ENCODE measurements at regions not wholly inside any gene's neighbourhood (a gene's known extent, or its start where the extent isn't known, plus 50 kb on each side); places are given as distances from the start of the nearest gene placed in this dataset.
"Not testable (repeated sequence)": the region's sequence is repeated elsewhere in the genome, so short reads cannot be mapped to it uniquely, and the experiment has no call there.

DNA sequence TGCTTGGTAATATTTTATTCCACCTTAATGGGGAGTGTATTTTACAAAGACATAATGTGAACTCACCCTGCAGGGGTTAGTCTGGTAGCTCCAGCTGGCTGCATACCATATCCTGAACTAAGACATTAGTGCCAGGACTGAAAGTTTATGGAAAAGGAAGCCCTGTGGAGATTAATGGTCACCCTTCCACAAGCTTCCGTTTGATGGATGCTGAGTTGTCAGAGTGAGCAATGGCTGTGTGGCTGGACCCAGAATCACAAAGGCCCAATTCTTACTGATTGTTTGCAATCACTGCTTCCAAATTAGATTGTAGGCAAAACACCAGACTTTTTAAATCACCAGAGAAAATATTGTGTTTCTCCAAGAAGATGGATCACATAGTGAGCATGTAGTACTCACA lies 90.1 kb upstream of the TRPC7 start:
- H3K36me3 ChIP-seq (ENCODE audit: control insufficient read depth, insufficient read depth, low read length): no peaks in the 10 kb centered on the region
- H4K20me1 ChIP-seq (ENCODE audit: control insufficient read depth, extremely low read depth, insufficient read depth, low read length): no peaks in the 10 kb centered on the region
- H3K79me2 ChIP-seq (ENCODE audit: control insufficient read depth, insufficient read depth, low read length): no peaks in the 10 kb centered on the region
- no peak overlapping the region for H3K4me3 ChIP-seq (replicated peaks in 1 of 4; ENCODE audit: control extremely low read depth in 1 of 4, insufficient read depth in 1 of 4, low read depth in 3 of 4, low read length in 4 of 4)
- no peak for DNase-seq (ENCODE audit: low read depth in 2 of 2)
- no peaks in the 10 kb centered on the region for H3K27me3 ChIP-seq (ENCODE audit: control insufficient read depth, insufficient read depth, low read length)
- no peaks in the 10 kb centered on the region for H3K4me1 ChIP-seq (ENCODE audit: control insufficient read depth, extremely low read depth, insufficient read depth, low read length)
- no peak overlapping the region for H3K4me2 ChIP-seq (ENCODE audit: extremely low read depth, insufficient read depth, low read length)
- H3K27ac ChIP-seq (ENCODE audit: insufficient read depth, low read length): no peak overlapping the region
- H3K9me3 ChIP-seq (ENCODE audit: control insufficient read depth, insufficient read depth, low read depth, low read length): no peaks in the 10 kb centered on the region
- H2AFZ ChIP-seq (ENCODE audit: low read length): no peak overlapping the region
- TF ChIP-seq, protein P1, sequence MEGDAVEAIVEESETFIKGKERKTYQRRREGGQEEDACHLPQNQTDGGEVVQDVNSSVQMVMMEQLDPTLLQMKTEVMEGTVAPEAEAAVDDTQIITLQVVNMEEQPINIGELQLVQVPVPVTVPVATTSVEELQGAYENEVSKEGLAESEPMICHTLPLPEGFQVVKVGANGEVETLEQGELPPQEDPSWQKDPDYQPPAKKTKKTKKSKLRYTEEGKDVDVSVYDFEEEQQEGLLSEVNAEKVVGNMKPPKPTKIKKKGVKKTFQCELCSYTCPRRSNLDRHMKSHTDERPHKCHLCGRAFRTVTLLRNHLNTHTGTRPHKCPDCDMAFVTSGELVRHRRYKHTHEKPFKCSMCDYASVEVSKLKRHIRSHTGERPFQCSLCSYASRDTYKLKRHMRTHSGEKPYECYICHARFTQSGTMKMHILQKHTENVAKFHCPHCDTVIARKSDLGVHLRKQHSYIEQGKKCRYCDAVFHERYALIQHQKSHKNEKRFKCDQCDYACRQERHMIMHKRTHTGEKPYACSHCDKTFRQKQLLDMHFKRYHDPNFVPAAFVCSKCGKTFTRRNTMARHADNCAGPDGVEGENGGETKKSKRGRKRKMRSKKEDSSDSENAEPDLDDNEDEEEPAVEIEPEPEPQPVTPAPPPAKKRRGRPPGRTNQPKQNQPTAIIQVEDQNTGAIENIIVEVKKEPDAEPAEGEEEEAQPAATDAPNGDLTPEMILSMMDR (conservative IDR thresholded peaks at IDR 0.05 in 1 of 2, IDR thresholded peaks at IDR 0.05 in 1 of 2; ENCODE audit: low read depth in 1 of 2, low read length in 2 of 2): no peak
- TF ChIP-seq EZH2 (IDR thresholded peaks at IDR 0.05; ENCODE audit: low read length, missing control alignments): no peak
- H3K9ac ChIP-seq (ENCODE audit: insufficient read depth, low read length): no peak overlapping the region

DNA sequence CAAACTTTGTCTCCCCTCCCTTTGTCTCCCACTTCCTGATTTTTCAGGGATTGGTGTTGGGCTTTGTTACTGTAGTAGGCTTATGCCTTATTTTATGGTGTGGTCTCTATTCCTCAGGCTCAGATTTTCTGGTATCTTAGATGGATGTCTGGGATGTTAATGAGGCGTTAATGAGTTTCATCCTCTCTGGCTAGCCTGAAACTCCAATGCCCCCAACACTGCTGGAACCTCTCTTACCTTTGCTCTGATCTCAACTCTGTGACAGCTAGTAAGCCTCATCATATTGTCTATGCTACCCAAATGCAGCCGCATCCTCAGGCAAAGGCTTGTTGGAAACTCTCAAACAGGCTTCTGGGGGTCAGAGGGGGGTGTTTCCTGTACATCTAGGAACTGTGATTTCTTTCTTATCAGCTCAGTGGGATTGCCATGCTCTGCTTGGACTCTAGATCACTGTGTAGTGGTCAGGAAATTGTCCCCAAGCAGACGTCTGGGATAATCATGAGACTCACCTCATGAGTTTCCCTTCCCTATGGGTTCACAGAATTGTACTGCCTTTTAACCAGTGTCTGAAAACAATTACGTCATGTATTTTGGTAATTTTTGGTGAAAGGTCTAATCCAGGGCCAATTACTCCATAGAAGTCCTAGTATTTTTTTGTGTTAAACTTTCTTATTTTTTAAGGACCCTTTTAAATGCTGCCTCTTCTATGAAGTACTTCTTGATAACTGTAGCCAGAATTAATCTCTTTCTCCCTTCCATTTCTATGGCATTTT lies 88.8 kb upstream of the TRPC7 start:
- Histone ChIP-seq H3K79me2 (ENCODE audit: control insufficient read depth, insufficient read depth, low read length) (no peaks in the 10 kb centered on the region), H3K9me3 (ENCODE audit: control insufficient read depth, insufficient read depth, low read depth, low read length) (no peaks in the 10 kb centered on the region), H3K27me3 (ENCODE audit: control insufficient read depth, insufficient read depth, low read length) (no peaks in the 10 kb centered on the region), H3K9ac (ENCODE audit: insufficient read depth, low read length) (no peak overlapping the region), H3K27ac (ENCODE audit: insufficient read depth, low read length) (no peak overlapping the region), H3K36me3 (ENCODE audit: control insufficient read depth, insufficient read depth, low read length) (no peaks in the 10 kb centered on the region), H4K20me1 (ENCODE audit: control insufficient read depth, extremely low read depth, insufficient read depth, low read length) (no peaks in the 10 kb centered on the region), H3K4me3 (replicated peaks in 1 of 4; ENCODE audit: control extremely low read depth in 1 of 4, insufficient read depth in 1 of 4, low read depth in 3 of 4, low read length in 4 of 4) (no peak overlapping the region), H2AFZ (ENCODE audit: low read length) (no peak overlapping the region), H3K4me2 (ENCODE audit: extremely low read depth, insufficient read depth, low read length) (no peak overlapping the region), H3K4me1 (ENCODE audit: control insufficient read depth, extremely low read depth, insufficient read depth, low read length) (no peaks in the 10 kb centered on the region)
- TF ChIP-seq EZH2 (IDR thresholded peaks at IDR 0.05; ENCODE audit: low read length, missing control alignments): no peak
- TF ChIP-seq, protein P1 (conservative IDR thresholded peaks at IDR 0.05 in 1 of 2, IDR thresholded peaks at IDR 0.05 in 1 of 2; ENCODE audit: low read depth in 1 of 2, low read length in 2 of 2): no peak
- no peak for DNase-seq (ENCODE audit: low read depth in 2 of 2)

DNA sequence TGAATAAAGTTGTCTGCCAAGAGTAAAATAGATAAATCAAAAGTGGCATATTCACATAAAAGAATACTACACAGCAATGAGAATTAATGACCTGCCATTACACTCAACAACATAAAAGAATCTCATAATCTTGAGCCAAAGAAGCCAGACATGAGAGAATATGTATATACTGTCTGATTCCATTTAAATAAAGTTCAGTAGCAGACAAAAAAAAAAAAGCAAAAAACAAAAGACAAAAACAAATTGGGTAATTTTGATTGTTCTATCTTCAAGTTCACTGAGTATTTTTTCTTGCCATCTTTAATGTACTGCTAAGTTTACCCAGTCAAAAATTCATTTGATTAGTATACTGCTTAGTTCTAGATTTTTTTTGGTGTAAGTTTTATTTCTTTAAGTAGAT lies 87.9 kb upstream of the TRPC7 start:
- no peak overlapping the region for H3K27ac ChIP-seq (ENCODE audit: insufficient read depth, low read length)

DNA sequence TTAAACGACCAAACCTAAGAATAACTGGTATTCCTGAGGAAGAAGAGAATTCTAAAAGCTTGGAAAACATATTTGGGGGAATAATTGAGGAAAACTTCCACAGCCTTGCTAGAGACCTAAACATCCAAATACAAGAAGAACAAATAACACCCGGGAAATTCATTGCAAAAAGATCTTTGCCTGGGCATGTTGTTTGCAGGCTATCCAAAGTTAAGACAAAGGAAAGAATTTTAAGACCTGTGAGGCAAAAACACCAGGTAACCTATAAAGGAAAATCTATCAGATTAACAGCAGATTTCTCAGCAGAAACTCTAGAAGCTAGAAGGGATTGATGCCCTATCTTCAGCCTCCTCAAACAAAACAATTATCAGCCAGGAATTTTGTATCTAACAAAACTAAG lies 82.2 kb upstream of the TRPC7 start:
- H3K9me3 ChIP-seq (ENCODE audit: control insufficient read depth, insufficient read depth, low read depth, low read length); H2AFZ ChIP-seq (ENCODE audit: low read length); H3K4me2 ChIP-seq (ENCODE audit: extremely low read depth, insufficient read depth, low read length); H4K20me1 ChIP-seq (ENCODE audit: control insufficient read depth, extremely low read depth, insufficient read depth, low read length); H3K27me3 ChIP-seq (ENCODE audit: control insufficient read depth, insufficient read depth, low read length); H3K27ac ChIP-seq (ENCODE audit: insufficient read depth, low read length); H3K9ac ChIP-seq (ENCODE audit: insufficient read depth, low read length); DNase-seq (ENCODE audit: low read depth in 2 of 2); H3K36me3 ChIP-seq (ENCODE audit: control insufficient read depth, insufficient read depth, low read length); H3K79me2 ChIP-seq (ENCODE audit: control insufficient read depth, insufficient read depth, low read length); H3K4me3 ChIP-seq (replicated peaks in 1 of 4; ENCODE audit: control extremely low read depth in 1 of 4, insufficient read depth in 1 of 4, low read depth in 3 of 4, low read length in 4 of 4); H3K4me1 ChIP-seq (ENCODE audit: control insufficient read depth, extremely low read depth, insufficient read depth, low read length): not testable (repeated sequence)

More for the DNA sequence above, 87.9 kb upstream of the TRPC7 start:
- TF ChIP-seq EZH2 (IDR thresholded peaks at IDR 0.05; ENCODE audit: low read length, missing control alignments): no peak
- TF ChIP-seq, protein P1 (conservative IDR thresholded peaks at IDR 0.05 in 1 of 2, IDR thresholded peaks at IDR 0.05 in 1 of 2; ENCODE audit: low read depth in 1 of 2, low read length in 2 of 2): no peak
- no peak for DNase-seq (ENCODE audit: low read depth in 2 of 2)
- Histone ChIP-seq H3K4me1 (ENCODE audit: control insufficient read depth, extremely low read depth, insufficient read depth, low read length) (no peaks in the 10 kb centered on the region), H3K9ac (ENCODE audit: insufficient read depth, low read length) (no peak overlapping the region), H3K36me3 (ENCODE audit: control insufficient read depth, insufficient read depth, low read length) (no peaks in the 10 kb centered on the region), H3K9me3 (ENCODE audit: control insufficient read depth, insufficient read depth, low read depth, low read length) (no peaks in the 10 kb centered on the region), H4K20me1 (ENCODE audit: control insufficient read depth, extremely low read depth, insufficient read depth, low read length) (no peaks in the 10 kb centered on the region), H3K79me2 (ENCODE audit: control insufficient read depth, insufficient read depth, low read length) (no peaks in the 10 kb centered on the region), H3K4me2 (ENCODE audit: extremely low read depth, insufficient read depth, low read length) (no peak overlapping the region), H3K4me3 (replicated peaks in 1 of 4; ENCODE audit: control extremely low read depth in 1 of 4, insufficient read depth in 1 of 4, low read depth in 3 of 4, low read length in 4 of 4) (no peak overlapping the region), H3K27me3 (ENCODE audit: control insufficient read depth, insufficient read depth, low read length) (no peaks in the 10 kb centered on the region), H2AFZ (ENCODE audit: low read length) (no peak overlapping the region)
